RWPE1 (cell line): ENCODE measurements at regions not wholly inside any gene's neighbourhood (a gene's known extent, or its start where the extent isn't known, plus 50 kb on each side); places are given as distances from the start of the nearest gene placed in this dataset.
A peak's percentile ranks its signal among the peaks of the same experiment; 100 is the strongest.

Experiments used
- CTCF ChIA-PET: fragments of 350-600 bp; sonication (Branson Sonifier 250); formaldehyde crosslinking; extraction: SDS; loops from one replicate; lab custom pipeline; 2021; lab: Yijun Ruan, JAX
- POLR2A ChIA-PET: fragments of 400-600 bp; formaldehyde crosslinking; extraction: SDS; loops from one replicate; lab custom pipeline; 2020; ENCODE audit warnings: antibody characterized with exemption; ENCODE audit not compliant: low non-redundant PET; lab: Yijun Ruan, JAX
- DNase-seq: peaks from one replicate; pipeline ENCODE4 v3.0.0; 2012; ENCODE audit warnings: low spot score
- H3K27ac ChIP-seq: fragments of 450-650 bp; 2 replicates; pipeline ENCODE4 v1.5.1; 2017
- TF ChIP-seq, protein P1 (sequence below): fragments of 450-650 bp; conservative IDR thresholded peaks from 2 replicates; pipeline ENCODE4 v1.5.1; 2017; ENCODE audit warnings: low read depth, mild to moderate bottlenecking

DNA sequence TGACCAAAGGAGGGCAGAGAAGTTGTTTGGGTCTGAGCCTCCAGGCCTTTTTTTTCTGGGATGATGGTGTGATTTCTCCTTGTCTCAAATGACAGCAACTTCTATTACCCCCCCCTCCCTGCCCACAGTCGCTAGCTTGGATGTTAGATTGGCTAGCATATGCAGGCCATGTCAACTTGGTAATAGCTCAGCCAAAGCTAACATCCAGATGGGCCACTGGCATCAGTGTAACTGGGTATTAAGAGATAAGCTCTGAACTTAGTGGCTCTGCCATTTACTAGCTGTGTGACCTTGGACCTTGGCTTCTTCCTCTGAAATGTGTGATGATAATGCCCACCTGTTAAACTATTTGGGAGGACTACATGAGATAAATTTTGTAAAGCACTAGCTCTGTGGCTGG, 86.9 kb upstream of the TSPAN2 start:
- DNase-seq, result no peak
- TF ChIP-seq, protein P1, sequence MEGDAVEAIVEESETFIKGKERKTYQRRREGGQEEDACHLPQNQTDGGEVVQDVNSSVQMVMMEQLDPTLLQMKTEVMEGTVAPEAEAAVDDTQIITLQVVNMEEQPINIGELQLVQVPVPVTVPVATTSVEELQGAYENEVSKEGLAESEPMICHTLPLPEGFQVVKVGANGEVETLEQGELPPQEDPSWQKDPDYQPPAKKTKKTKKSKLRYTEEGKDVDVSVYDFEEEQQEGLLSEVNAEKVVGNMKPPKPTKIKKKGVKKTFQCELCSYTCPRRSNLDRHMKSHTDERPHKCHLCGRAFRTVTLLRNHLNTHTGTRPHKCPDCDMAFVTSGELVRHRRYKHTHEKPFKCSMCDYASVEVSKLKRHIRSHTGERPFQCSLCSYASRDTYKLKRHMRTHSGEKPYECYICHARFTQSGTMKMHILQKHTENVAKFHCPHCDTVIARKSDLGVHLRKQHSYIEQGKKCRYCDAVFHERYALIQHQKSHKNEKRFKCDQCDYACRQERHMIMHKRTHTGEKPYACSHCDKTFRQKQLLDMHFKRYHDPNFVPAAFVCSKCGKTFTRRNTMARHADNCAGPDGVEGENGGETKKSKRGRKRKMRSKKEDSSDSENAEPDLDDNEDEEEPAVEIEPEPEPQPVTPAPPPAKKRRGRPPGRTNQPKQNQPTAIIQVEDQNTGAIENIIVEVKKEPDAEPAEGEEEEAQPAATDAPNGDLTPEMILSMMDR, result no peak
- POLR2A ChIA-PET, result no interaction called here
- CTCF ChIA-PET, result no interaction called here
- no peak overlapping the region for H3K27ac ChIP-seq

DNA sequence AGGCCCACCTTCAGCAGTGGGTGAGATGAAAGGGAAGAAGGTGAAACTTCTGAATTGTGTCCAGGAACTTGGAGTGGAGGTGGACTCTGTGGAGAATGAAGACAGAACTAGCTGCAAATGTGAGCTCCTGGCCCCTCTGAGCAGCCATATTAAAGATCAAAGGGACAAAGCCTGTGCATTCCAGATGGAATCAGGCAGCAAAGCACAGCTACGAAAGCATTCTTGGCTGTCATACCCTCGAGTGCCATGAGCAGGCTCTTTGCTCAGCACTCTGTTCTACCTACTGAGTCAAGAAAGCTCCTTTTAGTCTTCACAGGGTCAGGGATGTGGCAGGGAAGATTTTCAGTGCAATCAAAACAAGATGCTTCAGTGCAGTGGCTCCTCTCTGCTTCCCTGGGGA, 86.3 kb upstream of the TSPAN2 start:
- CTCF ChIA-PET, result no interaction called here
- no peak for DNase-seq
- no peak overlapping the region for H3K27ac ChIP-seq
- POLR2A ChIA-PET, result no interaction called here
- TF ChIP-seq, protein P1, result no peak

DNA sequence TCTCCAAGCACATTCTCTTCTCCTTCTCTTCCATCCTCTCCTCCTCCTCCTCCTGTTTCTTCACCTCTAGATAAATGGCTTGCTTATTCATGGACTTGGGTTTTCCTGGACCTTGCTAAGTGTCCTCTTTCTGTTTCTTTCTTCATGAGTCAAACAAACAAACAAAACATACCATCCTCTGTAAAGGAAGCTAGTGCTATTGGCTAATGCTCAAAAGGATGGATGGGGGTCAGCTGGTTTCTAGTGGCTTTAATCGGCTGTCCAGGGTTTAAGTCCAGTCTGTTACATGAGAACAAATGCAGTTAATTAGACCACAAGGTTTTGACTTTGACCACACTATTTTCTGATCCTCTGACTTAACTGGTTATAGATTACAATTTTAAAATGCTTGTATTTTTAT, 83.8 kb upstream of the TSPAN2 start:
- TF ChIP-seq, protein P1, result no peak
- POLR2A ChIA-PET, result no interaction called here
- no peak overlapping the region for H3K27ac ChIP-seq
- CTCF ChIA-PET, result interaction anchor here (0.7 kb wide), 2 partner anchors 18 to 481 kb away, joined by 3 read pairs; no protein-coding TSS in a partner anchor
- no peak for DNase-seq

DNA sequence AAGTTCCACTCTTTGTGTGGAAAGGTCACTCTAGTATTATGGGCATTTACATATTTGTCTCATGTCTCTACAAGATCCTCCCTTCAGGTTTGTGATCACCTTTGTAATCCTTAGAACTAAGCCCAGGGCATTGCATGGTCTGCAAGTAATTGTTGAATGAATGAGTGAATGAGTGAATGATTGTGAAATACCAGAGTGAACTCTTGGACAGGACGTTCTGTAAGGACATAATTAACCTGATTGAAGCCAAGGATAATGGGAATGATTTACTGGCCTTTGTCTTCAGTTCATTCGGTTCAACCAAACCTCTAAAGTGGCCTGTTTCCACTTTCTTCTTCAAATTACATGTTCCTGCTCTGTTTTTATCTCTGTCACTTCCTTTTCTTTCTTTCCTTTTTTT, 83.0 kb upstream of the TSPAN2 start:
- H3K27ac ChIP-seq, result no peak overlapping the region
- TF ChIP-seq, protein P1, result no peak
- CTCF ChIA-PET, result interaction anchor here (0.6 to 0.7 kb wide), 2 partner anchors 18 to 271 kb away, joined by 3 read pairs; no protein-coding TSS in a partner anchor
- POLR2A ChIA-PET, result no interaction called here
- no peak for DNase-seq

DNA sequence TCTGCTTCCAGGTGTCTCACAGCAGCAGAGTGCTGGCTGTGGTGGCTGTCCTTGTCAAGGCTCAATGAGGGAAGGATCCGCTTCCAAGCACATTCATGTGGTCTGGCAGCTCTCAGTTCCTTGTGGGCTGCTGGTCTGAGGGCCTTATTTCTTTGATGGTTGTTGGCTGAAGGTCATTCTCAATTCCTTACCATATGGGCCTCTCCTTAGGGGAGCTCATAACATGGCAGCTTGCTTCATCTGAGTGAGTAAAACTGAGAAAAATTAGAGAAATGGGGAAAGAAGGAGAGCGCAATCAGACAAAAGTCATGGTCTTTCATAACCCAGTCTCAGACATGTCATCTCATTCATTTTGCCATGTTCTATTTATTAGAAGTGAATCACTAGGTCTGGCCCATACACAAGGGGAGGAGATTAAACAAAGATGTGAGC, 81.7 kb upstream of the TSPAN2 start:
- ChIA-PET POLR2A (no interaction called here), CTCF (interaction anchor here (0.9 kb wide), 1 partner anchor 13 kb away, joined by 3 read pairs; no protein-coding TSS in a partner anchor)
- TF ChIP-seq, protein P1, result no peak
- DNase-seq, result no peak
- H3K27ac ChIP-seq, result peak overlapping the region; percentile 43; the same call in 1 of the 2 replicates

DNA sequence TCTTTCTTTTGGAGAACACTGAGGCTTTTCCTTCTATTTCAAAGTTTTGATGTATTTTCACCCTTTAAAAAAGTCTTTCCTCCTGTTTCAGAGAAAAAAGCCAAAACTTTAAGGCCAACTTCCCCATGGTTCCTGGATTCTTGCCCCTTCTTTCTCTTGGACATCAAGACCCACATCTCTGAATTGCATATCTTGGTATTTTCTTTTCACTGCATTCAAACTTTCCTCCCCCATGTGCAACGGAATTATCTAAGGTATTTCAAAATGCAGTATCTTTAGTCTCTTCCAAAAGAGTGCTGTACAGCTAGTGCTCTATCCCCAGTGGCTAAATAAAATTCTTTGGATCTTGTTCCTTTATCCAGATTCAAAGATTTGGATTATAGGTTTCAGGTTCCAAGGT, 81.1 kb upstream of the TSPAN2 start:
- no peak overlapping the region for H3K27ac ChIP-seq
- no peak for DNase-seq
- POLR2A ChIA-PET, result no interaction called here
- TF ChIP-seq, protein P1, result no peak
- CTCF ChIA-PET, result interaction anchor here (0.9 kb wide), 1 partner anchor 12 kb away, joined by 3 read pairs; no protein-coding TSS in a partner anchor
